K562 (cell line): ENCODE measurements at regions not wholly inside any gene's neighbourhood (a gene's known extent, or its start where the extent isn't known, plus 50 kb on each side); places are given as distances from the start of the nearest gene placed in this dataset.

ENCODE experiments used
- ATF1 ChIP-seq, 2 experiments: fragments of 450-650 bp in 1 of 2; IDR thresholded peaks; 2 replicates each; pipeline ENCODE4 v1.6.1; 2016; ENCODE audit warnings: missing compliant biosample characterization in 1 of 2, missing genetic modification characterization in 1 of 2
- ETV6 ChIP-seq, 3 experiments: fragments of 150-350 bp in 1 of 3; sonication (generic) in 1 of 3; formaldehyde crosslinking in 1 of 3; IDR thresholded peaks; 2 replicates each; pipeline versions ENCODE4 v1.6.1 to v1.8.0; 2014 to 2022; ENCODE audit warnings: borderline replicate concordance in 2 of 3, low read depth in 2 of 3, antibody characterized with exemption in 1 of 3, low read length in 1 of 3, mild to moderate bottlenecking in 1 of 3, missing genetic modification reagents in 1 of 3
- ZNF407 ChIP-seq: fragments of 450-650 bp; IDR thresholded peaks from 2 replicates; pipeline ENCODE4 v1.6.1; 2016; ENCODE audit warnings: low read depth
- ZNF695 ChIP-seq: fragments of 450-650 bp; formaldehyde crosslinking; IDR thresholded peaks from 2 replicates; pipeline ENCODE4 v1.4.0; 2020; ENCODE audit warnings: mild to moderate bottlenecking, moderate library complexity

GRCh38 chr11:116540645-116541304 is 232.0 kb downstream of the BUD13 start (continued):
- TF ChIP-seq ATF1 (CRISPR knock-in tag; IDR thresholded peaks at IDR 0.05) = no peak
- TF ChIP-seq ATF1 (tag; IDR thresholded peaks at IDR 0.05) = no peak
- TF ChIP-seq ETV6 (IDR thresholded peaks at IDR 0.05; ENCODE audit: borderline replicate concordance in 1 of 2, low read depth in 2 of 2, low read length in 1 of 2) = no peak
- TF ChIP-seq ETV6 (CRISPR knock-in tag; IDR thresholded peaks at IDR 0.05; ENCODE audit: borderline replicate concordance) = no peak
- TF ChIP-seq ZNF695 (CRISPR knock-in tag) = no peak
- TF ChIP-seq ZNF407 = no peak
